ENCODE measurements at regions not wholly inside any gene's neighbourhood (a gene's known extent, or its start where the extent isn't known, plus 50 kb on each side); places are given as distances from the start of the nearest gene placed in this dataset.

DNA sequence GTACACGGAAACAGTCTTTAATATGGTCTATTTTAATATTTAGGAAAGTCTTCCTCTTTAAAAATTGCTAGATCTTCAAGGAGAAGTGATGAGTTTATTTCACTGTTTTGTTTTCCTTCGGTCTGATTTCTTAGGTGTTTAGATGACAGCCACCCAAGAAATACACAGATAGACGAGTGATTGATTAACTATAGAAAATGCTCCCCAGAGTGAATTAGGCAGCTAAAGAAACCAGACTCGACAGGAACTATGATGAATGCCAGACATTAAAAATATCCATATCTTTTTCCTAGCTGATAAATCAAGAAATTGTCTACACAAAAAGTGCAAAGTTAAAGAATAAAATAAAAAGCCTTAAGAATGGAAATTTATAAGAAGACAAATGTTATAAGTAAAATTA, 888.7 kb upstream of the CNTNAP5 start:
- H3K27ac ChIP-seq (ENCODE audit: low read depth in 2 of 2, low read length in 2 of 2): no peak overlapping the region
- no peaks in the 10 kb centered on the region for H3K36me3 ChIP-seq (ENCODE audit: control insufficient read depth in 2 of 2, insufficient read depth in 2 of 2, low read length in 2 of 2)
- no peak overlapping the region for H3K9ac ChIP-seq (ENCODE audit: low read depth in 1 of 2, low read length in 2 of 2)
- H3K9me3 ChIP-seq (ENCODE audit: control insufficient read depth in 2 of 2, low read length in 2 of 2): no peaks in the 10 kb centered on the region
- H3K4me3 ChIP-seq (ENCODE audit: low read length in 2 of 2): no peak overlapping the region
- H3K4me1 ChIP-seq (ENCODE audit: control insufficient read depth in 2 of 2, insufficient read depth in 2 of 2, low read length in 2 of 2): no peaks in the 10 kb centered on the region
- no peaks in the 10 kb centered on the region for H3K27me3 ChIP-seq (ENCODE audit: control insufficient read depth in 2 of 2, insufficient read depth in 2 of 2, low read length in 2 of 2)

DNA sequence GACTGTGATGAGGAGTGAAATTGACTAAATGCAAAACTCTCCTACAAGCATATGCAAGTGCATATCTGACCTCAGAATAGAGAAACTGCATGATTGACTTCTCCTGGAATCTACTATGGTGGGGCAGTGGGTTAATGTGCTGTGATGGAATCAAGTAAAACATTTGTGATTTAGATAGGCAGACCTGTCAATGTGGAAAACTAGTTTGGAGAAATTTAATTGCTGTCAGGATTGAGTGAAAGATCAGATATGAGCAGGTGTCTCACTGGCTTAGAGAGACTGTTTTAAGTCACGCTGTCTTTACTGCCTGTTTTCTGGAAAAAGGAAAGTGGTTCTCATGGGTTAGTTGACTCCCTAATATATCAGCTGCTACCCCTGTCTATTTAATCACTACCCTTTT, 881.0 kb upstream of the CNTNAP5 start:
- Histone ChIP-seq H3K4me1 (ENCODE audit: control insufficient read depth in 2 of 2, insufficient read depth in 2 of 2, low read length in 2 of 2) (no peaks in the 10 kb centered on the region), H3K9ac (ENCODE audit: low read depth in 1 of 2, low read length in 2 of 2) (no peak overlapping the region), H3K4me3 (ENCODE audit: low read length in 2 of 2) (no peak overlapping the region), H3K27me3 (ENCODE audit: control insufficient read depth in 2 of 2, insufficient read depth in 2 of 2, low read length in 2 of 2) (no peaks in the 10 kb centered on the region), H3K9me3 (ENCODE audit: control insufficient read depth in 2 of 2, low read length in 2 of 2) (no peaks in the 10 kb centered on the region), H3K27ac (ENCODE audit: low read depth in 2 of 2, low read length in 2 of 2) (no peak overlapping the region), H3K36me3 (ENCODE audit: control insufficient read depth in 2 of 2, insufficient read depth in 2 of 2, low read length in 2 of 2) (no peaks in the 10 kb centered on the region)

DNA sequence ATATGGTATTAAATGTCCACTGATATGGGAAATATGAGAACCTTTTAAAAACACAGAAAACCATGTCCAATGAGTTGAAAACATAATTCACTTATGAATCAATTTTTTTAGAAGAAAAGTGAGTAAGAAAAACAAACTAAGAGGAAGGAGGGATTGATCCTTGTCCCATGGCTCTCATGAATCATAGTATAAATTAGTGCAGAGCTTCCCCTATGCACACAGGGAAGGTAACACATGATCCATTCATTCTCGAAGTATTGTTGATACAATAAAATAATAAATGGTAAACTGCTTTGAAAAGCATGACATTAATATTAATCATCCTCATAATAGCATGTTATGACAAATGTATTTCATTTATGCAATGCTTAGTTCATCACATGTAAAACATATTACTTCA, 872.0 kb upstream of the CNTNAP5 start:
- H3K27ac ChIP-seq (ENCODE audit: low read depth in 2 of 2, low read length in 2 of 2): no peak overlapping the region
- no peak overlapping the region for H3K4me3 ChIP-seq (ENCODE audit: low read length in 2 of 2)
- no peak overlapping the region for H3K9ac ChIP-seq (ENCODE audit: low read depth in 1 of 2, low read length in 2 of 2)
- no peaks in the 10 kb centered on the region for H3K9me3 ChIP-seq (ENCODE audit: control insufficient read depth in 2 of 2, low read length in 2 of 2)
- H3K27me3 ChIP-seq (ENCODE audit: control insufficient read depth in 2 of 2, insufficient read depth in 2 of 2, low read length in 2 of 2): no peaks in the 10 kb centered on the region
- H3K4me1 ChIP-seq (ENCODE audit: control insufficient read depth in 2 of 2, insufficient read depth in 2 of 2, low read length in 2 of 2): no peaks in the 10 kb centered on the region
- no peaks in the 10 kb centered on the region for H3K36me3 ChIP-seq (ENCODE audit: control insufficient read depth in 2 of 2, insufficient read depth in 2 of 2, low read length in 2 of 2)

DNA sequence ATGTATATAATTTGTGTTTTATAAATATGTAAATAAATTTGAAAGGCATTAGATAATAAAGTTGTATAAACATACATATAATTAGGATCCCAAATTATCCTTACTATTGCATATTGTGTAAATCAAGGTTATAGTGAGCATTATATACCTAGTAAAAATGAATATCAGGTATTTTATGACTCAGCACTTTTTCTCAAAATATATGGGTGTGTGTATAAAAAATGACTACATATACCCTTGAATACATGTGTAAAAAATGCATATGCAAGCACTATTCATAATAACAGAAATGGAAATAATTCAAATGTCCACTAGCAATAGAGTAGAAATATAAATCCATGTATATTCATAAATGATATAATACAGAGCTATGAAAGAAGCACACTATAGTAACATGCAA, 870.9 kb upstream of the CNTNAP5 start:
- no peaks in the 10 kb centered on the region for H3K36me3 ChIP-seq (ENCODE audit: control insufficient read depth in 2 of 2, insufficient read depth in 2 of 2, low read length in 2 of 2)
- no peak overlapping the region for H3K9ac ChIP-seq (ENCODE audit: low read depth in 1 of 2, low read length in 2 of 2)
- no peak overlapping the region for H3K4me3 ChIP-seq (ENCODE audit: low read length in 2 of 2)
- no peaks in the 10 kb centered on the region for H3K27me3 ChIP-seq (ENCODE audit: control insufficient read depth in 2 of 2, insufficient read depth in 2 of 2, low read length in 2 of 2)
- H3K27ac ChIP-seq (ENCODE audit: low read depth in 2 of 2, low read length in 2 of 2): no peak overlapping the region
- no peaks in the 10 kb centered on the region for H3K4me1 ChIP-seq (ENCODE audit: control insufficient read depth in 2 of 2, insufficient read depth in 2 of 2, low read length in 2 of 2)
- no peaks in the 10 kb centered on the region for H3K9me3 ChIP-seq (ENCODE audit: control insufficient read depth in 2 of 2, low read length in 2 of 2)

DNA sequence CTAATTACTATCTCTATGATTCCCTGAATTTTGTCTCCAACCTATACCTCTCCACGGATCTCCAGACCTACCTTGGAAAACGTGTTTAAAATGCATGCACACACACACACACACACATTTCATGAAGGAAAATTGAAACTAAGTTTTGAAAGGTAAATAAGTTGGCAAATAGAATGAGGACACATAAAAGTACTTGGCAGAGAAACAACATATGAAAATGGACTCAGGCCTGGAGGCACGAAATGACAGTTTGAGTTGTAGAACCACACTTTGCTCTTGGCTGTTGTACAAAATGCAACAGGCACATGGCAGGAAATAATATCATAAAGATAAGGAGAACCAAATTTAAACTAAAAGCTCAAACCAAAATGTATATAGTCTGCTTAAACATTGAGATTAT, 868.1 kb upstream of the CNTNAP5 start:
- Histone ChIP-seq H3K36me3 (ENCODE audit: control insufficient read depth in 2 of 2, insufficient read depth in 2 of 2, low read length in 2 of 2) (no peaks in the 10 kb centered on the region), H3K27me3 (ENCODE audit: control insufficient read depth in 2 of 2, insufficient read depth in 2 of 2, low read length in 2 of 2) (no peaks in the 10 kb centered on the region), H3K27ac (ENCODE audit: low read depth in 2 of 2, low read length in 2 of 2) (no peak overlapping the region), H3K4me1 (ENCODE audit: control insufficient read depth in 2 of 2, insufficient read depth in 2 of 2, low read length in 2 of 2) (no peaks in the 10 kb centered on the region), H3K9me3 (ENCODE audit: control insufficient read depth in 2 of 2, low read length in 2 of 2) (no peaks in the 10 kb centered on the region), H3K4me3 (ENCODE audit: low read length in 2 of 2) (no peak overlapping the region), H3K9ac (ENCODE audit: low read depth in 1 of 2, low read length in 2 of 2) (no peak overlapping the region)

DNA sequence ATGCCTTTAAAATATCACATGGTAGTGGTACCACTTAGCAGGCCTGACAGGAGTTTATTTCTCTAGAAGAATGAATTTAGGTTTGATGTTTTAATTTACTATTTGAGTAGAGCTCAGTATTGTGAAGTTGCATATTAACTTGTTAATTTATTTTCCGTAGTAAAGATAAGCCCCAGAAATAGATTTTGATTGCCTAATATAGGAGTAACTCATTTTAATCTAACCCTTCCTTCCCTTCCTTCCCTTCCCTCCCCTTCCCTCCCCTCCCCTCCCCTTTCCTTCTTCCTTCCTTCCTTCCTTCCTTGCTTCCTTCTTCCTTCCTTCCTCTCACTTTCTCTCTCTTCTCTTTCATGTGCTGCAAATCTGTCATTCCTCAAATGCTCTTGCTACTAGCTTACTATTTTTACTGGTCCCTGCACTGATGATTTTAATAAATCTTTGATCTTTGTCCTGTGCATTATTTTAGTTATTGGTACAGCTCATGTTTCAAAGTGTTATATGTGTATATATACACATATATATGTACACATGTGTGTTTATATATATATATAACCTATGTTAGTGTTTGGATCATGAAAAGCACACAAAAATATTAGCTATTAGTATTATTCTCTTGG, 862.6 kb upstream of the CNTNAP5 start:
- H3K27ac ChIP-seq (ENCODE audit: low read depth in 2 of 2, low read length in 2 of 2): no peak overlapping the region
- H3K9ac ChIP-seq (ENCODE audit: low read depth in 1 of 2, low read length in 2 of 2): no peak overlapping the region
- H3K4me3 ChIP-seq (ENCODE audit: low read length in 2 of 2): no peak overlapping the region
- H3K9me3 ChIP-seq (ENCODE audit: control insufficient read depth in 2 of 2, low read length in 2 of 2): no peaks in the 10 kb centered on the region
- no peaks in the 10 kb centered on the region for H3K36me3 ChIP-seq (ENCODE audit: control insufficient read depth in 2 of 2, insufficient read depth in 2 of 2, low read length in 2 of 2)
- no peaks in the 10 kb centered on the region for H3K27me3 ChIP-seq (ENCODE audit: control insufficient read depth in 2 of 2, insufficient read depth in 2 of 2, low read length in 2 of 2)
- H3K4me1 ChIP-seq (ENCODE audit: control insufficient read depth in 2 of 2, insufficient read depth in 2 of 2, low read length in 2 of 2): no peaks in the 10 kb centered on the region

DNA sequence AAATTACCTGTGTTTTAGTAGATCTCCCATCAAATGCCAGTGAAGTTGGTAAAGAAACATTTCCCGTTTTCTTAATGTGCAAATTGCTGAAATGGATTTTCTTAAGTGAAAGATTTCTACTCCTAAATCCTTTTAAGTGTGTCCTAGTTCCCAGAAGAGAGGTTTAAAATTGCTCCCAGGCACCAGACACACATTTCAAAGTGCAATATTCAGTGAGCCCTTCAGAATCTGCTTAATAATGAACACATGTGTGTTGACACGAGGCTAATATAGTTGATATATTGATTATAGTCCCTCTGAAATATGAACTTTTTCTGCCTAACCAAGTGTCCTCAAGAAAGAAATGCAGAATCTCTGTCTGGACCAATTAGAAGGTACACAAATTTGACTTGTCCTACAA, 861.7 kb upstream of the CNTNAP5 start:
- no peaks in the 10 kb centered on the region for H3K4me1 ChIP-seq (ENCODE audit: control insufficient read depth in 2 of 2, insufficient read depth in 2 of 2, low read length in 2 of 2)
- H3K9ac ChIP-seq (ENCODE audit: low read depth in 1 of 2, low read length in 2 of 2): no peak overlapping the region
- H3K36me3 ChIP-seq (ENCODE audit: control insufficient read depth in 2 of 2, insufficient read depth in 2 of 2, low read length in 2 of 2): no peaks in the 10 kb centered on the region
- no peak overlapping the region for H3K27ac ChIP-seq (ENCODE audit: low read depth in 2 of 2, low read length in 2 of 2)
- no peak overlapping the region for H3K4me3 ChIP-seq (ENCODE audit: low read length in 2 of 2)
- H3K27me3 ChIP-seq (ENCODE audit: control insufficient read depth in 2 of 2, insufficient read depth in 2 of 2, low read length in 2 of 2): no peaks in the 10 kb centered on the region
- H3K9me3 ChIP-seq (ENCODE audit: control insufficient read depth in 2 of 2, low read length in 2 of 2): no peaks in the 10 kb centered on the region

DNA sequence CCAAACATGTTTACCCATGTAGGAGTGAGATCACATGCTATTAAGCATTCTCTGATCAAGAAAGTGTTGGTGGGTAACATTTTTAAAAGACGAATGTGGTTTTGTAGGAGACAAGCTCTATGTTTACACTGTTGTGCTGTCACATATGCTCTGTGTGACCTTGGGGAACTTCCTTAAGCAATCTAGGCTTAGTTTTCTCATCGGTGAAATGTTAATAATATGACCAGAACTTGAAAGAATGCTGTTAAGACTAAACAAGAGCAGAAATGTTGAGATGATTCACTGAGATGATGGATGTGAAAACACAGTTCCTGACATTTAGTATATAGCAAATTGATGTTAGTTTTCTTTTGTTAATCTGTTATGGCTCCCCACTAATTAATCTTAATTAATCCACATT, 860.9 kb upstream of the CNTNAP5 start:
- Histone ChIP-seq H3K27me3 (ENCODE audit: control insufficient read depth in 2 of 2, insufficient read depth in 2 of 2, low read length in 2 of 2) (no peaks in the 10 kb centered on the region), H3K4me3 (ENCODE audit: low read length in 2 of 2) (no peak overlapping the region), H3K27ac (ENCODE audit: low read depth in 2 of 2, low read length in 2 of 2) (no peak overlapping the region), H3K9ac (ENCODE audit: low read depth in 1 of 2, low read length in 2 of 2) (no peak overlapping the region), H3K36me3 (ENCODE audit: control insufficient read depth in 2 of 2, insufficient read depth in 2 of 2, low read length in 2 of 2) (no peaks in the 10 kb centered on the region), H3K9me3 (ENCODE audit: control insufficient read depth in 2 of 2, low read length in 2 of 2) (no peaks in the 10 kb centered on the region), H3K4me1 (ENCODE audit: control insufficient read depth in 2 of 2, insufficient read depth in 2 of 2, low read length in 2 of 2) (no peaks in the 10 kb centered on the region)

DNA sequence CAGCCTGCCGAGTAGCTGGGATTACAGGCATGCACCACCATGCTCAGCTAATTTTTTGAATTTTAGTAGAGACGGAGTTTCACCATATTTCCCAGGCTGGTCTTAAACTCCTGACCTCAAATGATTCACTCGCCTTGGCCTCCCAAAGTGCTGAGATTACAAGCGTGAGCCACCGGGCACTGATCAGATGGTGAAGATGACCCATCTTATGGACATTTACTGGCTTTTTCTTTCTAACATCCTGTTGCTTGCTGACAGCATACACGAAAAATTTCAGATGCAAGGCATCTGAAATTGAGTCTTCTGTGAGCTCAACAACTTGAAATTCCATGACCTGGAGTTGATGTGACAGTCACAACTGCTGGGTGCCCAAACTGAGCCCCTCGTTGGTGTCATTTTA, 859.5 kb upstream of the CNTNAP5 start:
- Histone ChIP-seq H3K27me3 (ENCODE audit: control insufficient read depth in 2 of 2, insufficient read depth in 2 of 2, low read length in 2 of 2) (no peaks in the 10 kb centered on the region), H3K27ac (ENCODE audit: low read depth in 2 of 2, low read length in 2 of 2) (no peak overlapping the region), H3K4me3 (ENCODE audit: low read length in 2 of 2) (no peak overlapping the region), H3K36me3 (ENCODE audit: control insufficient read depth in 2 of 2, insufficient read depth in 2 of 2, low read length in 2 of 2) (no peaks in the 10 kb centered on the region), H3K9me3 (ENCODE audit: control insufficient read depth in 2 of 2, low read length in 2 of 2) (no peaks in the 10 kb centered on the region), H3K4me1 (ENCODE audit: control insufficient read depth in 2 of 2, insufficient read depth in 2 of 2, low read length in 2 of 2) (no peaks in the 10 kb centered on the region), H3K9ac (ENCODE audit: low read depth in 1 of 2, low read length in 2 of 2) (no peak overlapping the region)

DNA sequence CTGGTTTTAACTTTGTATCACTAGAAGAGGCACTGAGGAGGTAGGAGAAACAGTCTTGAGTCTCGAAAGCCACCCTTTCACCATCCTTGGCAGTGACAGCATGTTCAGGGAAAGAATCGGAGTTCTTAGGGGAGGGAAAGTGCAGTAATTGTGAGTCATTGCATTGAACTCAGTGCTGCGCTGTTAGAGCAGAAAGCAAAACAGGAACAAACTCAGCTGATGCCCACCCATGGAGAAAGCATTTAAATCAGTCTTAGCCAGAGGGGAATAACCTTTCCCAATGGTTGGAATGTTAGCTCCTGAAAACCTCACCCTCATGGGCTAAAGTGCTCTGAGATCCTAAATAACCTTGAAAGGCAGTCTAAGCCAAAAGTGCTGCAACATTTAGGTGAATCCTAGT, 845.6 kb upstream of the CNTNAP5 start:
- Histone ChIP-seq H3K4me3 (ENCODE audit: low read length in 2 of 2) (no peak overlapping the region), H3K36me3 (ENCODE audit: control insufficient read depth in 2 of 2, insufficient read depth in 2 of 2, low read length in 2 of 2) (no peaks in the 10 kb centered on the region), H3K9ac (ENCODE audit: low read depth in 1 of 2, low read length in 2 of 2) (no peak overlapping the region), H3K27ac (ENCODE audit: low read depth in 2 of 2, low read length in 2 of 2) (no peak overlapping the region), H3K9me3 (ENCODE audit: control insufficient read depth in 2 of 2, low read length in 2 of 2) (peaks cover 0 to 8% of the 10 kb centered on the region in 2 donors), H3K27me3 (ENCODE audit: control insufficient read depth in 2 of 2, insufficient read depth in 2 of 2, low read length in 2 of 2) (no peaks in the 10 kb centered on the region), H3K4me1 (ENCODE audit: control insufficient read depth in 2 of 2, insufficient read depth in 2 of 2, low read length in 2 of 2) (no peaks in the 10 kb centered on the region)

DNA sequence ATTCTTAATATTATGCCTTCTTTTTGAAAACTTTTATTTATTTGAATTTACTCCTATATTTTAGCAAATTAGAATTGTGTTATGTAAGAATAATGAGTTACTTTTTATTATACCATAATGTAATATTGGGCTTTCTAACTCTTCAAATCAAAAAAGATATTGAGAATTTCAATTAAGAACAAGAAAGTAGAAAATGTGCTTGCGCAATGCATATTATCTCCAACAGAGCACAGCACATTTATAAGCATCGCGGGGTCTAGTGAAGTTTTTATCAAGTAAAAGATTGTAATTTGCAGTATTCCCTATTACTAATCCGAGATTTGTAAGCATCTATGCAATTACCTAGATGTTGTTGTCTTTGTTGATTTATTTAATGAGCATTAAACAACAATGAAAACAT, 829.1 kb upstream of the CNTNAP5 start:
- Histone ChIP-seq H3K4me3 (ENCODE audit: low read length in 2 of 2) (no peak overlapping the region), H3K36me3 (ENCODE audit: control insufficient read depth in 2 of 2, insufficient read depth in 2 of 2, low read length in 2 of 2) (no peaks in the 10 kb centered on the region), H3K27me3 (ENCODE audit: control insufficient read depth in 2 of 2, insufficient read depth in 2 of 2, low read length in 2 of 2) (no peaks in the 10 kb centered on the region), H3K9me3 (ENCODE audit: control insufficient read depth in 2 of 2, low read length in 2 of 2) (no peaks in the 10 kb centered on the region), H3K4me1 (ENCODE audit: control insufficient read depth in 2 of 2, insufficient read depth in 2 of 2, low read length in 2 of 2) (no peaks in the 10 kb centered on the region), H3K27ac (ENCODE audit: low read depth in 2 of 2, low read length in 2 of 2) (no peak overlapping the region), H3K9ac (ENCODE audit: low read depth in 1 of 2, low read length in 2 of 2) (no peak overlapping the region)
